B cell (primary cell): ENCODE measurements at regions not wholly inside any gene's neighbourhood (a gene's known extent, or its start where the extent isn't known, plus 50 kb on each side); places are given as distances from the start of the nearest gene placed in this dataset.

Source experiments
- ATAC-seq: fragments of 200-7000 bp; cut with Tn5 transposase; one replicate; pipeline ENCODE4 v1.10.0; 2021; ENCODE audit warnings: low read depth, mild to moderate bottlenecking, moderate number of reproducible peaks, moderate library complexity
- CTCF ChIA-PET: fragments of 350-600 bp; sonication (Branson Sonifier 250); formaldehyde crosslinking; loops from one replicate; lab custom pipeline; 2021; ENCODE audit warnings: antibody characterized with exemption, inconsistent platforms; lab: Charles Lee
- POLR2A ChIA-PET: fragments of 350-600 bp; sonication (Branson Sonifier 250); formaldehyde crosslinking; loops from one replicate; lab custom pipeline; 2021; ENCODE audit warnings: antibody characterized with exemption; lab: Charles Lee
- DNase-seq: peaks from one replicate; pipeline ENCODE4 v3.0.0; 2013
- H2AFZ ChIP-seq: 2 replicates; pipeline ENCODE4 v1.6.1; 2012; ENCODE audit warnings: mild to moderate bottlenecking, low read depth, low read length; ENCODE audit not compliant: insufficient read depth, poor library complexity, severe bottlenecking
- H3K27ac ChIP-seq, 2 donors: 1 replicate in 1 of 2; 2 replicates in 1 of 2; pipeline ENCODE4 v1.5.1; 2012 to 2013; ENCODE audit warnings: low read length in 2 of 2, mild to moderate bottlenecking in 2 of 2, moderate library complexity in 1 of 2
- H3K27me3 ChIP-seq, 4 experiments: fragments of 200-600 bp in 1 of 4; sonication (generic) in 1 of 4; replicated peaks in 1 of 4; 1 replicate in 2 of 4; 2 replicates in 2 of 4; pipeline versions ENCODE4 v1.6.1 to v1.7.0; 2013 to 2016; ENCODE audit warnings: low read length in 3 of 4, mild to moderate bottlenecking in 2 of 4, mixed read lengths in 1 of 4, moderate library complexity in 1 of 4; ENCODE audit not compliant: insufficient read depth in 4 of 4, control insufficient read depth in 3 of 4; ENCODE audit errors: control extremely low read depth in 1 of 4
- H3K36me3 ChIP-seq, 2 experiments: replicated peaks in 1 of 2; 1 replicate in 1 of 2; 2 replicates in 1 of 2; pipeline versions ENCODE4 v1.6.1 to v1.7.1; 2013; ENCODE audit warnings: low read length in 1 of 2; ENCODE audit not compliant: insufficient read depth in 2 of 2, control insufficient read depth in 1 of 2; ENCODE audit errors: control extremely low read depth in 1 of 2, extremely low read depth in 1 of 2
- H3K4me1 ChIP-seq, 2 donors: fragments of 200-600 bp in 1 of 2; sonication (generic) in 1 of 2; 1 replicate in 1 of 2; 2 replicates in 1 of 2; pipeline versions ENCODE4 v1.5.1 to v1.6.1; 2013 to 2017; ENCODE audit warnings: low read length in 2 of 2; ENCODE audit not compliant: control insufficient read depth in 2 of 2, insufficient read depth in 2 of 2
- H3K4me2 ChIP-seq: replicated peaks from 2 replicates; pipeline ENCODE3; 2012; ENCODE audit warnings: mild to moderate bottlenecking, low read depth, low read length; ENCODE audit not compliant: poor library complexity, severe bottlenecking
- H3K4me3 ChIP-seq, 5 experiments: fragments of 200-600 bp in 1 of 5; sonication (generic) in 1 of 5; 1 replicate in 3 of 5; 2 replicates in 2 of 5; pipeline versions ENCODE4 v1.5.1 to v1.7.0; 2011 to 2016; ENCODE audit warnings: low read length in 4 of 5, mild to moderate bottlenecking in 4 of 5, low read depth in 2 of 5, control low read depth in 1 of 5, moderate library complexity in 1 of 5; ENCODE audit not compliant: insufficient read depth in 1 of 5; ENCODE audit errors: control extremely low read depth in 1 of 5, extremely low read depth in 1 of 5
- H3K79me2 ChIP-seq: fragments of 200-600 bp; sonication (generic); one replicate; pipeline ENCODE4 v1.6.0; 2016; ENCODE audit warnings: low read length; ENCODE audit not compliant: control insufficient read depth, insufficient read depth
- H3K9ac ChIP-seq: fragments of 200-600 bp; sonication (generic); 2 replicates; pipeline ENCODE4 v1.6.1; 2017; ENCODE audit warnings: mild to moderate bottlenecking, low read length, moderate library complexity
- H3K9me3 ChIP-seq, 3 donors: one replicate each; pipeline versions ENCODE4 v1.6.1 to v1.7.1; 2013; ENCODE audit warnings: low read length in 2 of 3; ENCODE audit not compliant: control insufficient read depth in 2 of 3, insufficient read depth in 1 of 3; ENCODE audit errors: control extremely low read depth in 1 of 3
- H4K20me1 ChIP-seq: 2 replicates; pipeline ENCODE4 v1.6.0; 2012; ENCODE audit warnings: mild to moderate bottlenecking, low read length; ENCODE audit not compliant: insufficient read depth, control insufficient read depth, poor library complexity, severe bottlenecking
- H3K27ac Mint-ChIP-seq: one replicate; pipeline ENCODE4 v1.8.0; 2021; ENCODE audit warnings: mixed read lengths
- H3K27me3 Mint-ChIP-seq: one replicate; pipeline ENCODE4 v1.8.0; 2021; ENCODE audit warnings: mixed read lengths
- H3K4me1 Mint-ChIP-seq: one replicate; pipeline ENCODE4 v1.8.0; 2021; ENCODE audit warnings: mixed read lengths
- H3K4me3 Mint-ChIP-seq: one replicate; pipeline ENCODE4 v1.8.0; 2021; ENCODE audit warnings: mixed read lengths
- H3K9me3 Mint-ChIP-seq: one replicate; pipeline ENCODE4 v1.8.0; 2022; ENCODE audit warnings: mixed read lengths; ENCODE audit not compliant: insufficient read depth
- EZH2 ChIP-seq: IDR thresholded peaks from 2 replicates; pipeline ENCODE4 v1.6.1; 2012; ENCODE audit warnings: borderline replicate concordance, low read depth, mild to moderate bottlenecking, moderate library complexity, low read length; ENCODE audit not compliant: insufficient read depth, poor library complexity, severe bottlenecking
- WGBS: methylation state at CpG from one replicate; pipeline ENCODE4 v1.1.5; 2013; ENCODE audit warnings: missing lambda C conversion rate; ENCODE audit not compliant: insufficient coverage; 5-methylcytosine and 5-hydroxymethylcytosine counted together
- intact Hi-C: fragments of 100-400 bp; cut with micrococcal nuclease; formaldehyde crosslinking; loops from one replicate; pipeline ENCODE4 v1.10.0; 2022
- TF ChIP-seq, protein P1 (sequence below): fragments of 200-600 bp; IDR thresholded peaks from one replicate; pipeline ENCODE4 v1.8.0; 2022; ENCODE audit warnings: antibody characterized with exemption, mild to moderate bottlenecking

- TF ChIP-seq EZH2: no peak
- TF ChIP-seq, protein P1, sequence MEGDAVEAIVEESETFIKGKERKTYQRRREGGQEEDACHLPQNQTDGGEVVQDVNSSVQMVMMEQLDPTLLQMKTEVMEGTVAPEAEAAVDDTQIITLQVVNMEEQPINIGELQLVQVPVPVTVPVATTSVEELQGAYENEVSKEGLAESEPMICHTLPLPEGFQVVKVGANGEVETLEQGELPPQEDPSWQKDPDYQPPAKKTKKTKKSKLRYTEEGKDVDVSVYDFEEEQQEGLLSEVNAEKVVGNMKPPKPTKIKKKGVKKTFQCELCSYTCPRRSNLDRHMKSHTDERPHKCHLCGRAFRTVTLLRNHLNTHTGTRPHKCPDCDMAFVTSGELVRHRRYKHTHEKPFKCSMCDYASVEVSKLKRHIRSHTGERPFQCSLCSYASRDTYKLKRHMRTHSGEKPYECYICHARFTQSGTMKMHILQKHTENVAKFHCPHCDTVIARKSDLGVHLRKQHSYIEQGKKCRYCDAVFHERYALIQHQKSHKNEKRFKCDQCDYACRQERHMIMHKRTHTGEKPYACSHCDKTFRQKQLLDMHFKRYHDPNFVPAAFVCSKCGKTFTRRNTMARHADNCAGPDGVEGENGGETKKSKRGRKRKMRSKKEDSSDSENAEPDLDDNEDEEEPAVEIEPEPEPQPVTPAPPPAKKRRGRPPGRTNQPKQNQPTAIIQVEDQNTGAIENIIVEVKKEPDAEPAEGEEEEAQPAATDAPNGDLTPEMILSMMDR: no peak
- ChIA-PET CTCF (no interaction called here), POLR2A (interaction anchor here (0.6 kb wide), 1 partner anchor 215 kb away, joined by 3 read pairs; no protein-coding TSS in a partner anchor)
- no peaks in the 10 kb centered on the region for H3K79me2 ChIP-seq
- H3K4me3 Mint-ChIP-seq: no peak overlapping the region
- H3K27ac Mint-ChIP-seq: no peak overlapping the region
- H2AFZ ChIP-seq: no peak overlapping the region
- WGBS: 83% methylated on average over 5 of the region's 9 CpGs
- intact Hi-C loops: no loop called here
- H3K27me3 ChIP-seq: peaks cover 0 to 11% (median 1%) of the 10 kb centered on the region in 4 experiments
- H3K9ac ChIP-seq: no peak overlapping the region
- no peak overlapping the region for H3K27ac ChIP-seq
- H3K4me1 ChIP-seq: peaks cover 11 to 54% of the 10 kb centered on the region in 2 donors
- no peaks in the 10 kb centered on the region for H3K9me3 ChIP-seq
- no peaks in the 10 kb centered on the region for H3K36me3 ChIP-seq
- no peaks in the 10 kb centered on the region for H4K20me1 ChIP-seq
- DNase-seq (no peak), ATAC-seq (no peak)
- H3K4me3 ChIP-seq: no peak overlapping the region
- H3K27me3 Mint-ChIP-seq: peaks cover 12% of the 10 kb centered on the region
- peaks cover 39% of the 10 kb centered on the region for H3K4me1 Mint-ChIP-seq
- no peaks in the 10 kb centered on the region for H3K9me3 Mint-ChIP-seq
- H3K4me2 ChIP-seq: no peak overlapping the region
Observed at GRCh38 chr15:69987492-69988489, 109.9 kb downstream of the TLE3 start.
